ENCODE measurements at regions not wholly inside any gene's neighbourhood (a gene's known extent, or its start where the extent isn't known, plus 50 kb on each side); places are given as distances from the start of the nearest gene placed in this dataset.

- TF ChIP-seq, protein P1, sequence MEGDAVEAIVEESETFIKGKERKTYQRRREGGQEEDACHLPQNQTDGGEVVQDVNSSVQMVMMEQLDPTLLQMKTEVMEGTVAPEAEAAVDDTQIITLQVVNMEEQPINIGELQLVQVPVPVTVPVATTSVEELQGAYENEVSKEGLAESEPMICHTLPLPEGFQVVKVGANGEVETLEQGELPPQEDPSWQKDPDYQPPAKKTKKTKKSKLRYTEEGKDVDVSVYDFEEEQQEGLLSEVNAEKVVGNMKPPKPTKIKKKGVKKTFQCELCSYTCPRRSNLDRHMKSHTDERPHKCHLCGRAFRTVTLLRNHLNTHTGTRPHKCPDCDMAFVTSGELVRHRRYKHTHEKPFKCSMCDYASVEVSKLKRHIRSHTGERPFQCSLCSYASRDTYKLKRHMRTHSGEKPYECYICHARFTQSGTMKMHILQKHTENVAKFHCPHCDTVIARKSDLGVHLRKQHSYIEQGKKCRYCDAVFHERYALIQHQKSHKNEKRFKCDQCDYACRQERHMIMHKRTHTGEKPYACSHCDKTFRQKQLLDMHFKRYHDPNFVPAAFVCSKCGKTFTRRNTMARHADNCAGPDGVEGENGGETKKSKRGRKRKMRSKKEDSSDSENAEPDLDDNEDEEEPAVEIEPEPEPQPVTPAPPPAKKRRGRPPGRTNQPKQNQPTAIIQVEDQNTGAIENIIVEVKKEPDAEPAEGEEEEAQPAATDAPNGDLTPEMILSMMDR (conservative IDR thresholded peaks at IDR 0.05): no peak
- TF ChIP-seq ZFX (IDR thresholded peaks at IDR 0.05): no peak
- H3K27ac ChIP-seq: no peak overlapping the region
Observed at GRCh38 chr6:166040292-166040691, 127.4 kb downstream of the TBXT start.

DNA sequence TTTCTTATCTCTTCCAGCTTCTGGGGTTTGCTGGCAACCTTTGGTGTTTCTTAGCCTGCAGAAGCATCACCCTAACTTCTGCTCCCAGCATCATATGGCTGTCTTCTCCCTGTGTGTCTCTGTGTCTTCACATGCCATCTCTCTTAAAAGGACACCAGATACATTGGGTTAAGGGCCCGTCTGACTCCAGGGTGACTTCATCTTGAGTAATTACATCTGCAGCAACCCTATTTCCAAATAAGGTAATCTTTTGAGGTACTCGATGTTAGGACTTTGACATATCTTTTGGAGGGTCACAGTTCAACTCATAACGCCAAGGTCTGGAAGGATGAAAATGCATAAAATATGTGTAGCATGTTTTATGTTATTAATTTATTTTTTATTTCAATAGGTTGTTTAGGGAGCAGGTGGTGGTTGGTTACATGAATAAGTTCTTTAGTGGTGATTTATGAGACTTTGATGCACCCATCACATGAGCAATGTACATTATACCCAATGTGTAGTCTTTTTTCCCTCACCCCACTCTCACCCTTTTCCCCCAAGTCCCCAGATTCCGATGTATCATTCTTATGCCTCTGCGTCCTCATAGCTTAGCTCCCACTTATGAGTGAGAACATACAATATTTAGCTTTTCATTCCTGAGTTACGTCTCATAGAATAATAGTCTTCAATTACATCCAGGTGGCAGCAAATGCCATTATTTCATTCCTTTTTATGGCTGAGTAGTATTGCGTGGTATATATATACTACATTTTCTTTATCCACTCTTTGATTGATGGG is 131.1 kb downstream of the TBXT start:
- TF ChIP-seq ZFX (IDR thresholded peaks at IDR 0.05): no peak
- TF ChIP-seq, protein P1 (conservative IDR thresholded peaks at IDR 0.05): no peak
- H3K27ac ChIP-seq: no peak overlapping the region

DNA sequence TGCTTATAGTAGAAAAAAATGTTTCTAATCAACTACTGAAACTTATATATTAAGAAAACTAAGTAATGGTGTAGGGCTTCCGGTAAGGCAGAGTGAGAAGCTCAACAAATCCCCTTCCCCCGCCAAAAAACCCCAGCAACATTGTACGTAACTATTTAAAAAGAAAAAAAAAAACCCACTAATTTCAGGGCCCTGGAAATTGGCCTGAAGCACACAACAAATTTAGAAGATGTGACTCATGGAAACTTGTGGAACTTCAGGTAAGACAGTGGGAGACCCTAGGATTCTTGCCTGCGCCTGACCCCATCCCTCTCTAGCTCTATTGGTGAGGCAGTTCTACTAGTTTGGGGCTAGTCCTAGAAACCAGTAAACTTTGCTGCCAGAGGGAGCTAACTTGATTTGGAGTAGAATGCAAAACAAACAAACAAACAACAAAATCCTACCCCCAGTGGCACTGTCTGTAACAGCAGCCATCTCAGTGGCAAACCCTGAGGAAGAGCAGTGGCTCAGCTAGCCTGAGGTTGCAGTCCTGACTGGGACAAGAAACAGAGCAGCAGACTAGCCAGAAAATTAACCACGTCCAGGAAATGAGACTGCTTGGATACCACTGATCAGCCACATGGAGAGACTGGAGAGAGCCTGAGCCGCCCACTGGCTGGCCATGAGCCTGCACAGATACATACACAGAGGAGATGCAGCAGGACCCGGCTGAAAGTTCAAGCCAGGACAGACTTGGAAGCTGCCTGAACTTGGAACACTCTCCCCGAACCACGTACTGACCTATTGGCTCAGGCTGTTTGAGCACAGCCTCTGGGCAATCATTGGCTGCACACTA is 135.1 kb downstream of the TBXT start:
- TF ChIP-seq, protein P1 (conservative IDR thresholded peaks at IDR 0.05): peak; percentile 62
- TF ChIP-seq ZFX (IDR thresholded peaks at IDR 0.05): no peak
- H3K27ac ChIP-seq: peak overlapping the region; percentile 72

DNA sequence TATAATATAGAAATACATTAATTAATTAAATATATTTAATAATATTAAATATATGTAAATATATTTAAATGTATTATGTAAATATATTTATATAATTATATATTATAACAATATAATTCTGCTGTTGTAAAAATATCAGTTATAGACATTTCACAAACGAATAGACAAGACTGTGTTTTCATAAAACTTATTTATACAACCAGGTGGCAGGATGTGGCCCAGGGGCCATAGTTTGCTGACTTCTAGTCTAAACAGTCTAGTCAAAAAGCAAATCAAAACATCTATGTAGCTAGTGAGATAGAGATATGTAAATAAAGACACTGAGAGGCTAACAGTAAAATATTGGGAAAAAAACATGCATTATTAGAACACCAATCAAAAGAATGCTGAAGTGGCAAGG is 136.4 kb downstream of the TBXT start:
- no peak overlapping the region for H3K27ac ChIP-seq

DNA sequence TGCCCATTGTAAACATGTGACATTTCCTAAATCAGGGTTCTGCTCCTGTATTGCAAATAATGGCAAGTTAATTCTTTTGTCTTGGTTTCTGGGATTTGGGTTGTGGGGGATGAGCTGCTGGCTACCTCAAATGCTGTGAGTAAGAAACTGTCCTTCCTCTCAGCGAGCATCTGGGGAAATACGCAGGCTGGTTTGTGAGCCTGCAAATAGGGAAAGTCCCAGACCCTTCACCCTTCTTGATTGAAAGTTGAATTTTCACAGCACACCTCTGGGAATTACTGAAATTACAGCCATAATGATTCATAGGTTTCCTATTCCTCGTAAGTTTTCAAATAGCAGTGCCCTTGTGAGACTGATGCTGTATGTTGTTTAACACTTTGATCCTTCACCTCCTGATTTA is 138.1 kb downstream of the TBXT start:
- TF ChIP-seq, protein P1 (conservative IDR thresholded peaks at IDR 0.05): no peak
- TF ChIP-seq ZFX (IDR thresholded peaks at IDR 0.05): no peak
- H3K27ac ChIP-seq: no peak overlapping the region

More for the DNA sequence above, 136.4 kb downstream of the TBXT start:
- no peak for TF ChIP-seq ZFX (IDR thresholded peaks at IDR 0.05)
- TF ChIP-seq, protein P1 (conservative IDR thresholded peaks at IDR 0.05): no peak

DNA sequence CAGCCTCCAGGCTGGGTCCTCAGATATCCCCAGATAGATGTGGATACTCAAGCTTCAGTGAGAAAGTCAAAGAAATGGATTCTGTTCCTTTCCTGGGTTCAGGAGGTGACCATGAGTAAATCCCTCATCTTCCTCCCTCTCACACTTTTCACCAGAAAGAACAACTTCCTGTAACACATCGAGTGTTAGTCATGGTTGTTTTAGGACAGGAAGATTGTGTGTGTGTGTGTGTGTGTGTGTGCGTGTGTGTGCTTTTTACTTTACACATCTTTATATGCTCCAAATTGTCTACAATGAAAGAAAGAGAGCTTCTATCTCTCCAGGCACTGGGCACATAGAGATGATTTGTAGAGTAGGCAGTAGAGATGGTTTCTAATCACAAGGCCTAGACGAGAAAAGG is 139.9 kb downstream of the TBXT start:
- TF ChIP-seq ZFX (IDR thresholded peaks at IDR 0.05): no peak
- TF ChIP-seq, protein P1 (conservative IDR thresholded peaks at IDR 0.05): no peak
- H3K27ac ChIP-seq: no peak overlapping the region

- H3K27ac ChIP-seq: no peak overlapping the region
- TF ChIP-seq, protein P1 (conservative IDR thresholded peaks at IDR 0.05): no peak
- TF ChIP-seq ZFX (IDR thresholded peaks at IDR 0.05): no peak
Observed at GRCh38 chr6:166026586-166027126, 141.0 kb downstream of the TBXT start.
